ENCODE measurements at regions not wholly inside any gene's neighbourhood (a gene's known extent, or its start where the extent isn't known, plus 50 kb on each side); places are given as distances from the start of the nearest gene placed in this dataset.
A peak's percentile ranks its signal among the peaks of the same experiment; 100 is the strongest.

DNA sequence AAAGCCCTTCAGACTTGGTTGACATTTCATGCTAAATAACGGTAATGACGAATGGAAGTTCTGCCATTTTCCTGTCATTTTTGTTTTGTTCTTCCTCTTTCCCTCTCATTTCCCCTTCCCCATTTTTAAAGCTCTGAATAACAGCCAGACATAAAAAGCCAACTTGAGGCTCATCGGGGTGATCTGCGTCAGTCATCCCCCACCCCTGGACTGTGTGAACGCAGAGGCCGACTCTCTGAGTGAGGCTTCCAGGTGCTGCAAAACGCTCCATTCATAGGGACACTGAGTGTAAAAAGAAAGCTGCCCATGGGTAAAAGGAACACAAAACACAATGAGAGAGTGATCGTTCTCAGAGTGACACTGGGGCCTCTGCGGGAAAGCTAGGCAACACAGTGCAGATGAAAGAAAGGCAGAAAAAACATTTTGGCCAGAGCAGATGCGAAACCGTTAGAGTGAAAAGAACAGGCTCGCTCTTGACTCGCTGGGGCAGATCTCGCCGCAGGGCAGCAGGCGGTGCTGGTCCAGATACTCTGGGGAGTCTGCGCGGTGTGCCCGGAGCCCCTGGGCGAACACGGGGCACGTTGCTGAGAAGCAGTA, 684.8 kb downstream of the QKI start:
- H3K4me3 ChIP-seq = no peak overlapping the region
- H3K27ac ChIP-seq = no peak overlapping the region
- TF ChIP-seq, protein P1, sequence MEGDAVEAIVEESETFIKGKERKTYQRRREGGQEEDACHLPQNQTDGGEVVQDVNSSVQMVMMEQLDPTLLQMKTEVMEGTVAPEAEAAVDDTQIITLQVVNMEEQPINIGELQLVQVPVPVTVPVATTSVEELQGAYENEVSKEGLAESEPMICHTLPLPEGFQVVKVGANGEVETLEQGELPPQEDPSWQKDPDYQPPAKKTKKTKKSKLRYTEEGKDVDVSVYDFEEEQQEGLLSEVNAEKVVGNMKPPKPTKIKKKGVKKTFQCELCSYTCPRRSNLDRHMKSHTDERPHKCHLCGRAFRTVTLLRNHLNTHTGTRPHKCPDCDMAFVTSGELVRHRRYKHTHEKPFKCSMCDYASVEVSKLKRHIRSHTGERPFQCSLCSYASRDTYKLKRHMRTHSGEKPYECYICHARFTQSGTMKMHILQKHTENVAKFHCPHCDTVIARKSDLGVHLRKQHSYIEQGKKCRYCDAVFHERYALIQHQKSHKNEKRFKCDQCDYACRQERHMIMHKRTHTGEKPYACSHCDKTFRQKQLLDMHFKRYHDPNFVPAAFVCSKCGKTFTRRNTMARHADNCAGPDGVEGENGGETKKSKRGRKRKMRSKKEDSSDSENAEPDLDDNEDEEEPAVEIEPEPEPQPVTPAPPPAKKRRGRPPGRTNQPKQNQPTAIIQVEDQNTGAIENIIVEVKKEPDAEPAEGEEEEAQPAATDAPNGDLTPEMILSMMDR (IDR thresholded peaks at IDR 0.05) = no peak
- DNase-seq (ENCODE audit: low spot score) = no peak

DNA sequence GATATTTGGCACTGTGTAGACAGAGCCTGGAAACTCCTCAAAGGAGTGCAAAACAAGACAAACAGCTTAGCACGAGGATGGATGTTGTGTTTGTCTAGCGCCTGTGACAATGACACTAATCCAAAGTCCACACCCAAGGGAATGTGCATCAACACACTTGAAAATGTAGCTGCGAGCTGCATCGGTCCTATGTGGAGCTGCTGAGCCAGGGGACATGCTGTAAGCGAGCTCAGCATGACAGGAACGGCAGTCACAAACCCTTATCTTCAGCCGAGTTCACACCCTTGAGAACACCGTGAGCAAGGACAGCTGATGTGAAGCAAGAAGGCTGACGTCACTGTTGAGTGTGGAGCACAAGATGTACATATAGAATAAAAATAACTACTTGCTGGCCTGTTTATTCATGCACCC, 684.3 kb downstream of the QKI start:
- no peak overlapping the region for H3K27ac ChIP-seq

DNA sequence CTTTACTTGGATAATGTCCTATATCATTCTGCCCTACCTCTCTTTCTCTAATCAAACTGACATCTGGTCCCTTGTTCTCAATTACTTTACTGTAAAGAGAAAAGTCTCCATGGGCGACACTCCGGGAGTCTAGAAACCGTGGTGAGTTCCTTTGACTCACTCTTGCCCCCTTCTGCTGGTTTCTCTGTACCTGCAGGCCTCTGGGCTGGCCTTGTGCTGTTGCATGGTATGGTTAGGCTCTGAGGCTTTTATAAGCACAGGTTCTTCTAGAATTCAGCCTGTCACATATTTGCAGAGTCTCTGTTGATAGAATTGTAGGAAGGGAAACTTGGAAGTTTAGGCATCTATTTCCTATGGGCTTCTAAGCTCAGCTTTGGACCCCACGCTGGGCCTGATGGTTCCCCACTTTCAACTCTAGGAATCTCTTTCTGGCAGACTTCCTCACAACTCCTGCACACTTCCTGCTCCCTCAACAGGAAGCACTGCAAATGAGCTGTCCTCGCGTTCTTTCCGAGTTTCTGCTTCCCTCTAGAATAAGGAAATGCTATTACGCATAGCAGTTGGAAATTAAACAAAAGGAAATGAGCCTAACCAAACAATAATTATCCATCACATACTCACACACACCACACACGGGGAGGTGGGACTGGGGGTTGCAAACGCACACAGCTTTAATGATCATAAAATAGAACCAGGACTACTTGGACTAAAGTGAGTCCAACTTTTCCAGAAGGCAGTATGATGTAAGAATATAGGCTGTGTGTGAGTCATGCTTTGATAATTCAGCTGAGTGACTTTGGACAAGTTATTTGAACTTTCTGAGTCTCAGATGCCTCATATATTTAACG, 683.3 kb downstream of the QKI start:
- no peak for DNase-seq (ENCODE audit: low spot score)
- Histone ChIP-seq H3K4me3 (no peak overlapping the region), H3K27ac (peak overlapping the region in 1 of 2 donors; percentile 24)
- TF ChIP-seq, protein P1 (IDR thresholded peaks at IDR 0.05) = no peak

More for the DNA sequence above, 684.3 kb downstream of the QKI start:
- H3K4me3 ChIP-seq = no peak overlapping the region
- TF ChIP-seq, protein P1 (IDR thresholded peaks at IDR 0.05) = no peak
- no peak for DNase-seq (ENCODE audit: low spot score)

DNA sequence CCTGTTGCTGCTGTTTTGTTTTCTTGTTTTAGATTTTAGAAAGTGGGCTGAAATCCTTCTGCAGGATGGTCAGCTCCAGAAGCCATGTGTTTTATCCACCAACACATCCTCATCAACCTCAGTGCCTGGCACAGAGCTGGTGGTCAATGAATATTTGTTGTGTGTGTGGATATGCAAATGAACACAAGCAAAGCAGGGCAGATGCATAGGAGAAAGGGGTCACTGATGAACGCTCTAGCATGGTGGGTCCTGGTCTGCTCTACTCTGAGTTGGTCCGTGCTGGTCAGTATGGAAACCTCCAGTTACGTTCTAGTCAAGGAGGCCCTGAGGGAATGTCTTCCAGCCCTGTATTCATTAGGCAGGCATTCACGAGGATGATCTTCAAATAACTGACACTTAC, 682.5 kb downstream of the QKI start:
- Histone ChIP-seq H3K27ac (no peak overlapping the region), H3K4me3 (no peak overlapping the region)
- TF ChIP-seq, protein P1 (IDR thresholded peaks at IDR 0.05) = no peak
- no peak for DNase-seq (ENCODE audit: low spot score)

DNA sequence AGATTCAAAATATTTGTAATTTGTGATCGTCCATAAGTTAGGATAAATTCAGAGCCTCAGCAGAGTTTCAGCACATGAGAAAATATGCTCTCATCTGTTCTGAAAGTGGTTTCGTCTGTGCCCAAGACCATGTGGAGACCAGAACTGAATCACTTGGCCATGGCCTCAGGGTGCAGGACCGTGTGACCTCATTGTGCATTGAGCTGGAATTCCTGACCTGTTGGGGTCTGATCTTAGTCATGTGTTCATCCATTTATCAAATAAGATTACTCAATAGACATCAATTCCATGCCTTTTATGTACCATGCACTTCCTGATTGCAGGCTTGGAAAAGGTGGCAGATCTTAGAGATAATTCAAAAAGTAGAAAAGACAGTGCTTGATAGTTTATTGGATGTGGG, 680.5 kb downstream of the QKI start:
- no peak for DNase-seq (ENCODE audit: low spot score)
- TF ChIP-seq, protein P1 (IDR thresholded peaks at IDR 0.05) = no peak
- no peak overlapping the region for H3K27ac ChIP-seq
- no peak overlapping the region for H3K4me3 ChIP-seq

DNA sequence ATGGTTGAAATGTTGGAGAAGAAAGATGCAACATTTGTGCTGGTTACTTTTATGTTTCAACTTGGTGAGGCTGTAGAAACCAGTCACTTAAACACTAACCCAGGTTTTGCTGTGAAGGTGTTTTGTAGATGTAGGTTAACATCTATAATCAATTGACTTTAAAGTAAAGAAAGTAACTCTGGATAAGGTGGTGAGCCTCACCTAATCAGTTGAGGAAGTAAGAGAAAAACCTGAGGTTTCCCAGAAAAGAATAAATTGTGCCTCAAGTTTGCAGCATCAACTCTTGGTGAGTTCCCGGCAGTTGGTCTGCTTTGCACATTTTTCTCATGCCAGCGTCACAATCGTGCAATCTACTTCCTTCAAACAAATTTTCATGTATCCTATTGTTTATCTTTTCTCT, 673.4 kb downstream of the QKI start:
- DNase-seq (ENCODE audit: low spot score) = no peak
- TF ChIP-seq, protein P1 (IDR thresholded peaks at IDR 0.05) = no peak
- no peak overlapping the region for H3K4me3 ChIP-seq

DNA sequence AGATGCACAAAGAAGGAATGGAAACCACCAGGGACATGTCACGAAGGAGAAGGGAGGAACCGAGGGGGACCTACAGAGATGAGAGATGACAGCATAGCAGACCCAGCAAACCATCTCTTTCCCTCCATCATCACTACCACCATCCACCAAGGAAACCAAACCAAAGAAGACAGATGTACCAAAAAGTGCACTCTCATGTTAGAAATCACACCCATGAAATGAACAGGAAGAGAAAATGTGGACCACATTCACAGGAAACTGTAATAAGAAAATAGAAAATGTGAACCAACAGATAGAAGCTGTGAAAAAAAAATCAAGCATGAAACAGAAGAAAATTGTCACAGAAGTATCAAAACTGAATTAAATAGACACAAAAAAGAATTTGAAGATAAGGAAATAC, 672.7 kb downstream of the QKI start:
- TF ChIP-seq, protein P1 (IDR thresholded peaks at IDR 0.05) = no peak
- Histone ChIP-seq H3K4me3 (no peak overlapping the region), H3K27ac (no peak overlapping the region)
- no peak for DNase-seq (ENCODE audit: low spot score)

More for the DNA sequence above, 673.4 kb downstream of the QKI start:
- no peak overlapping the region for H3K27ac ChIP-seq
